ENCODE measurements at regions not wholly inside any gene's neighbourhood (a gene's known extent, or its start where the extent isn't known, plus 50 kb on each side); places are given as distances from the start of the nearest gene placed in this dataset.

DNA sequence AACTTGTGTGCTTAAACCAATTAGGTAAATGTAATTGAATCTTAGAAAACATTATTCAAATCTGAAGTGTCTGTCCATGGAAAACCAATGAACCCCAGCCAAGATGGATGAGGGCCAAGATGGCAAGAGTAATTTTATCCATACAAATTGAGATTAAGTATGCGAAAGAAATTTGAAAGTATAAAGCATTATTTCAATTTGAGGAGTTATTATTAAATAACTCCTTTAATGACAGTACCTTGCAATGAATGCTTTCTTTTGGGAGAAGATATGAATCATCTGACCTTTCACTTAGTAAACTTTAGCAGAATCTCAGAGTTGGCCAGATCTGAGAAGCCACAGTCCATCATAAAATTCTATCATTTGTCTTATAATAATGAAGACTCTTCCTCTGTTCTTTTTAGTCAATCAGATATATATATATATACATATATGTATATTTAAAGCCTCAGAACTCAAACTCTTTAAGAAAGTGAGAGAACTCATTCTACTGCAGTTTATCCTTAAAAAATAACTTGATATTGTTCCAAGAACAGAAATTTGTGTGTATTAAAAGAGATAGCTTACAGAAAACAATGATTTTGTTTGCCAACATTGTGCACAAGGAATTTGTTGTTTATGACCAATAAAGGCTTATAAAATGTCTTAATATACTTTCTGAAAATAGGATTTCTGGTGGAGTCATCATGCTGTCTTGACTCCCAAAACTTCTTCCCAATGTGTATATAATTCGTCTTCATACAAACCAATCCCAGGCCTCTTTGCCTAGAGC is 434.8 kb upstream of the THBS1 start:
- no peak for DNase-seq (ENCODE audit: extremely low read depth, low read depth)
- TF ChIP-seq, protein P1, sequence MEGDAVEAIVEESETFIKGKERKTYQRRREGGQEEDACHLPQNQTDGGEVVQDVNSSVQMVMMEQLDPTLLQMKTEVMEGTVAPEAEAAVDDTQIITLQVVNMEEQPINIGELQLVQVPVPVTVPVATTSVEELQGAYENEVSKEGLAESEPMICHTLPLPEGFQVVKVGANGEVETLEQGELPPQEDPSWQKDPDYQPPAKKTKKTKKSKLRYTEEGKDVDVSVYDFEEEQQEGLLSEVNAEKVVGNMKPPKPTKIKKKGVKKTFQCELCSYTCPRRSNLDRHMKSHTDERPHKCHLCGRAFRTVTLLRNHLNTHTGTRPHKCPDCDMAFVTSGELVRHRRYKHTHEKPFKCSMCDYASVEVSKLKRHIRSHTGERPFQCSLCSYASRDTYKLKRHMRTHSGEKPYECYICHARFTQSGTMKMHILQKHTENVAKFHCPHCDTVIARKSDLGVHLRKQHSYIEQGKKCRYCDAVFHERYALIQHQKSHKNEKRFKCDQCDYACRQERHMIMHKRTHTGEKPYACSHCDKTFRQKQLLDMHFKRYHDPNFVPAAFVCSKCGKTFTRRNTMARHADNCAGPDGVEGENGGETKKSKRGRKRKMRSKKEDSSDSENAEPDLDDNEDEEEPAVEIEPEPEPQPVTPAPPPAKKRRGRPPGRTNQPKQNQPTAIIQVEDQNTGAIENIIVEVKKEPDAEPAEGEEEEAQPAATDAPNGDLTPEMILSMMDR (IDR thresholded peaks at IDR 0.05; ENCODE audit: low read depth, low read length, missing control alignments) = no peak
- H3K4me3 ChIP-seq (replicated peaks; ENCODE audit: low read depth, low read length) = no peak overlapping the region

DNA sequence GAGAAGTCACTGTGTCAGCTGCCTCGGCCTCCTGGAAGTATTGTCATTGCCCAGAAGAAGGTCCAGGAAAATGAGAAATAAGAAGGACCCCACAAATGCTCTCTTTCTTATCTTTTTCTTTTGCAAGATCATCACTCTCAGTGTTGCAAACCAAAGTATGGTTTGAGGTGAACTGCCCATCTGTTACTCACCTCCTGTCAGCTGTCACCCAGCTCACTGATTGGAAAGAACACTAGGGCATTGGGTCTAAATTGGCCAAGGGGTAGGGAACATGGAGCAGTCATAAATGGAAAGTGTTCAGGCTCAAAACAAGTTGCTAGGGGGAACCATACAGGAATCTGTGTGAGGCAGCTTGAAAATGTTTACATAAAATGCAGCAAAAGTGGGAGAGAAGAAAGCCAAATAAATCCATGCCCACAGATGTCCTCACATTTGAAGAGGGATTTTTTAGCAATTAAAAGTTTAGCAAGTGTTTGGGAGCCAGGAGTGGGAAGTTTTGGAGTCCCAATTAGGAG is 431.2 kb upstream of the THBS1 start:
- DNase-seq (ENCODE audit: extremely low read depth, low read depth) = no peak
- H3K4me3 ChIP-seq (replicated peaks; ENCODE audit: low read depth, low read length) = no peak overlapping the region
- TF ChIP-seq, protein P1 (IDR thresholded peaks at IDR 0.05; ENCODE audit: low read depth, low read length, missing control alignments) = no peak

DNA sequence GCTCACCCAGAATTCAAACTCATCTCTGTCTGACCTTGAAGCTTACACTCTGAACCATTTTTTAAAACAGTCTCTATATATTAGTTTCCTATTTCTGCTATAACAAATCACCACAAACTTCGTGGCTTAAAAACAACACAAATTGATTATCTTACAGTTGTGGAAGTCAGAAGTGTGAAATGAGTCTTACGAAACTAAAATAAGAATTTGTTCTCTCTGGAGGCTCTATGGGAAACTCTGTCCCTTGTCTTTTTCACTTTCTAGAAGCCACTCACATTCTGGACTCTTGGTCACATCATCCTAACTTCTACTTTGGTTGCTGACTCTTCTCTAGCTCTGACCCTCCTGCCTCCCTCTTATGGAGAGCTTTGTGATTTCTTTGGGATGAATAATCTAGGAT is 429.3 kb upstream of the THBS1 start:
- no peak overlapping the region for H3K4me3 ChIP-seq (replicated peaks; ENCODE audit: low read depth, low read length)
- TF ChIP-seq, protein P1 (IDR thresholded peaks at IDR 0.05; ENCODE audit: low read depth, low read length, missing control alignments) = no peak
- DNase-seq (ENCODE audit: extremely low read depth, low read depth) = no peak

DNA sequence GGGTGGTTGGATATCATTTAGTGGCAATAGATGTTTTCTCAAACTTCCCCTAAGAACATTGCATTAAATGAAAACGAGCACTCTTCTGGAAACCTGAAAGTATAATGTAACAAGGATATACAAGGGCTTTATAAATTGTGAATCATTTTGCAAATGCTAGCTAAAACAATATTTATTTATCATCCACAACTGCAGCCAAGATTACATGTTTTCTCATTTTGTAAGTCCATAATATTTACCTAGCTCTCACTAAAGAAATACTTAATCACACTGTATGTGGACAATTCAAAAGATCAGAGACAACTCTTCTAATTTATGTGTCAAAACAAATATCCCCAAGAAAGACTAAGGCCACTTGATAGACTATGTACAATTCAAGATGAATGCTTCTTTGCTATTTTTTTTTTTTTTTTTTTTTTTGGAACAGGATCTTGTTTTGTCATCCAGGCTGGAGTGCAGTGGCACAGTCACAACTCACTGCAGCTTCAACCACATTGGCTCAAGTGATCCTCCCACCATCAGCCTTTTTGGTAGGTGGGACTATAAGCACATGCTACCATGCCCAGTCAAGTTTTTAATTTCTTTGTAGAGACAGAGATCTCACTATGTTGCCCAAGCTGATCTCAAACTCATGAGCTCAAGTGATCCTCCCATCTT is 427.7 kb upstream of the THBS1 start:
- no peak for DNase-seq (ENCODE audit: extremely low read depth, low read depth)
- TF ChIP-seq, protein P1 (IDR thresholded peaks at IDR 0.05; ENCODE audit: low read depth, low read length, missing control alignments) = no peak
- H3K4me3 ChIP-seq (replicated peaks; ENCODE audit: low read depth, low read length) = no peak overlapping the region

DNA sequence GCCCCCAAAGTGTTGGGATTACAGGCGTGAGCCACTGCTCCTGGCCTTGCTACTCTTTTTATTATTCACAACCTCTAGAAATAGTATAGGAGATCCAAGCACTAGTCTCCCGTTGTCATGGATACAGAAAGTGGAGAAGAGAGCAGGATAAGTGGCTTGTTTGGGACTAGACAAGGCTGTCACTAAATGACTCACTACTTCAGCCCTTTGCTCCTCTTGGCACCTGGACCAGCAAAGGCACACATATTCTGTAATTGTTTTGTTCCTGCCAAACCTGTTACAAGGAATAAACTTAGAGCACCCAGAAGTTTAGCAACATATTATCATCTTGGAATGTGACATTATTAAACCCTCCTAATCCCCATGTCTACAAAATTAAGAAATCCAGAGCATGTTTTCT is 427.2 kb upstream of the THBS1 start:
- no peak for DNase-seq (ENCODE audit: extremely low read depth, low read depth)
- TF ChIP-seq, protein P1 (IDR thresholded peaks at IDR 0.05; ENCODE audit: low read depth, low read length, missing control alignments) = no peak
- no peak overlapping the region for H3K4me3 ChIP-seq (replicated peaks; ENCODE audit: low read depth, low read length)

DNA sequence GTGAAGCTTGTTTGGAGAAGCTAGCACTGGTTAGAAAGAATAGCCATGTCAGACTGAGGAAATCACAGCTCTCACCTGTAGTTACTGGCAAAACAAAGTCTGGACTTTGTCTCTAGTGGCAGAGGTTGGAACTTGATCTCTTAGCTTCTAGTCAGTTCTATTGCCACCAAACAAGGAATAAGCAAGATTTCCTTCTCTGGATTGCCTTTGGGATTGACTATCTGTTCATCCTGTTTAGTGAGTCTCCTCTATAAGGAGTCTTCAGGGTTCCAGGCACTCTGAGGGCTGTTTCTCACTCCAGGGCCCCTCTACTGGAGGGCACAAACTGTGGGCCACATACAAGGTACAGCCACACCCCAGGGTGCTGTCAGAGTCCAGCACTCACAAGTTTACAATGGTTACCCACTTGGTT is 426.6 kb upstream of the THBS1 start:
- TF ChIP-seq, protein P1 (IDR thresholded peaks at IDR 0.05; ENCODE audit: low read depth, low read length, missing control alignments) = no peak
- DNase-seq (ENCODE audit: extremely low read depth, low read depth) = no peak

More for the DNA sequence above, 426.6 kb upstream of the THBS1 start:
- H3K4me3 ChIP-seq (replicated peaks; ENCODE audit: low read depth, low read length) = no peak overlapping the region

Measured in HFF-Myc (cell line).